Activated naive CD4-positive, alpha-beta T cell treated with Interleukin-2 at 50 U/mL for 16 hours (primary cell): ENCODE measurements at regions not wholly inside any gene's neighbourhood (a gene's known extent, or its start where the extent isn't known, plus 50 kb on each side); places are given as distances from the start of the nearest gene placed in this dataset.

ENCODE experiments used
- DNase-seq: peaks from one replicate; pipeline ENCODE4 v3.0.0-alpha.2; 2020

GRCh38 chr7:142352543-142352942, 94.7 kb upstream of the PRSS58 start:
- DNase-seq: no peak

- DNase-seq: no peak
Observed at GRCh38 chr7:142351145-142351544, 93.3 kb upstream of the PRSS58 start.

- no peak for DNase-seq
Observed at GRCh38 chr7:142349670-142350405, 92.0 kb upstream of the PRSS58 start.

- DNase-seq: no peak
Observed at GRCh38 chr7:142348921-142349405, 91.1 kb upstream of the PRSS58 start.

GRCh38 chr7:142348100-142348499, 90.2 kb upstream of the PRSS58 start:
- no peak for DNase-seq

GRCh38 chr7:142347091-142347490, 89.2 kb upstream of the PRSS58 start:
- no peak for DNase-seq

- DNase-seq: no peak
Observed at GRCh38 chr7:142345811-142346210, 88.0 kb upstream of the PRSS58 start.

GRCh38 chr7:142338633-142339501, 81.0 kb upstream of the PRSS58 start:
- DNase-seq: no peak

GRCh38 chr7:142337054-142338001, 79.5 kb upstream of the PRSS58 start:
- no peak for DNase-seq

GRCh38 chr7:142334806-142335205, 76.9 kb upstream of the PRSS58 start:
- no peak for DNase-seq

GRCh38 chr7:142334236-142334635, 76.4 kb upstream of the PRSS58 start:
- no peak for DNase-seq

GRCh38 chr7:142332421-142332820, 74.6 kb upstream of the PRSS58 start:
- no peak for DNase-seq

GRCh38 chr7:142331941-142332340, 74.1 kb upstream of the PRSS58 start:
- no peak for DNase-seq

GRCh38 chr7:142329062-142329790, 71.4 kb upstream of the PRSS58 start:
- no peak for DNase-seq

GRCh38 chr7:142328551-142328950, 70.7 kb upstream of the PRSS58 start:
- no peak for DNase-seq

GRCh38 chr7:142327628-142328405, 70.0 kb upstream of the PRSS58 start:
- no peak for DNase-seq

- DNase-seq: peak; percentile 36
Observed at GRCh38 chr7:142323706-142324105, 65.8 kb upstream of the PRSS58 start.

GRCh38 chr7:142321391-142321790, 63.5 kb upstream of the PRSS58 start:
- DNase-seq: no peak

GRCh38 chr7:142320883-142321282, 63.0 kb upstream of the PRSS58 start:
- DNase-seq: no peak

GRCh38 chr7:142319970-142320369, 62.1 kb upstream of the PRSS58 start:
- peak; percentile 48 for DNase-seq

GRCh38 chr7:142314281-142314680, 56.4 kb upstream of the PRSS58 start:
- no peak for DNase-seq
